ENCODE measurements at regions not wholly inside any gene's neighbourhood (a gene's known extent, or its start where the extent isn't known, plus 50 kb on each side); places are given as distances from the start of the nearest gene placed in this dataset.
"Not testable (repeated sequence)": the region's sequence is repeated elsewhere in the genome, so short reads cannot be mapped to it uniquely, and the experiment has no call there.

GRCh38 chr13:100951016-100951415 lies 276.4 kb upstream of the TMTC4 start:
- Histone ChIP-seq H3K27me3 (no peaks in the 10 kb centered on the region), H3K4me1 (no peaks in the 10 kb centered on the region), H3K4me3 (no peak overlapping the region), H3K27ac (no peak overlapping the region), H3K36me3 (replicated peaks in 1 of 2; ENCODE audit: insufficient read depth in 1 of 2, low read depth in 2 of 2) (no peaks in the 10 kb centered on the region), H3K9me3 (no peaks in the 10 kb centered on the region)
- intact Hi-C loops (cut with DNase I), result no loop called here
- WGBS, 2 donors, result 75 to 83% methylated on average over 4 of the region's 4 CpGs
- TF ChIP-seq CTCF (IDR thresholded peaks at IDR 0.05), result no peak
- no peak for TF ChIP-seq POLR2A (IDR thresholded peaks at IDR 0.05)
- DNase-seq (no peak), ATAC-seq (no peak)

GRCh38 chr13:100948937-100949336 lies 274.3 kb upstream of the TMTC4 start:
- 75 to 85% methylated on average over 3 of the region's 3 CpGs for WGBS, 2 donors
- H3K27ac ChIP-seq; H3K9me3 ChIP-seq; H3K27me3 ChIP-seq; ATAC-seq; DNase-seq; H3K36me3 ChIP-seq (replicated peaks in 1 of 2; ENCODE audit: insufficient read depth in 1 of 2, low read depth in 2 of 2); H3K4me3 ChIP-seq; H3K4me1 ChIP-seq; intact Hi-C loops (cut with DNase I): not testable (repeated sequence)

- DNase-seq, result no peak
- Histone ChIP-seq H3K27ac (no peak overlapping the region), H3K4me1 (no peaks in the 10 kb centered on the region), H3K4me3 (no peak overlapping the region), H3K9me3 (no peaks in the 10 kb centered on the region), H3K36me3 (replicated peaks in 1 of 2; ENCODE audit: insufficient read depth in 1 of 2, low read depth in 2 of 2) (no peaks in the 10 kb centered on the region), H3K27me3 (no peaks in the 10 kb centered on the region)
- WGBS, 2 donors, result 70 to 77% methylated on average over 4 of the region's 4 CpGs
- intact Hi-C loops (cut with DNase I), result no loop called here
- no peak for ATAC-seq
- TF ChIP-seq CTCF (IDR thresholded peaks at IDR 0.05), result no peak
- TF ChIP-seq POLR2A (IDR thresholded peaks at IDR 0.05), result no peak
Observed at GRCh38 chr13:100946588-100946987, 272.0 kb upstream of the TMTC4 start.

DNA sequence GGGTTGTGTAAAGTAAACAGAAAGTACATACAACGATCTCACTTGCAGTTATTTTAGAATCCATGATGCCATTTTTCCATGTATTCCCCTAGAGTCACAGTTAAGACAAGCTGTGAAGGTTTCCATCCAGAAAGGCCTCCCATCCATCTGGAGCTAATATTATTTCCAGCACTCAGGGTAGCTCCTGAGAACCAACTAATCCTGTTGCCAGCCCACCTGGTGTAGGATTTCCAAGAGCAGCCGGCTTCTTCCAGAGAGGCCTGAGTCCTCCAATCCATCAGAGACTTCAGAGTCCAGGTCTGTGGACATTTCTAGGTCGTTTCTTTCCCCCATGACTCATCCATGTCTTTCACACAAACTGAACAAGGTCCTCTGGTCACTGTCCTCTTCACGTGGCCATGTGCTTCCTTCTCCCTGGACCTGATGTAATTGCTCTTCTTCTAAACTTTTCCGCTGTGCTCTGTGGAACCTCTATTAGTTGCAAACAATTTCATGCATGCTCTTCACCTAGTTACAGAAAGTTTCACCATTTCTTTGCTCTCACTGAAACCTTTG lies 270.3 kb upstream of the TMTC4 start:
- Histone ChIP-seq H3K27me3 (no peaks in the 10 kb centered on the region), H3K4me1 (no peaks in the 10 kb centered on the region), H3K9me3 (no peaks in the 10 kb centered on the region), H3K4me3 (no peak overlapping the region), H3K36me3 (replicated peaks in 1 of 2; ENCODE audit: insufficient read depth in 1 of 2, low read depth in 2 of 2) (no peaks in the 10 kb centered on the region), H3K27ac (no peak overlapping the region)
- 69 to 79% methylated on average over 5 of the region's 5 CpGs for WGBS, 2 donors
- TF ChIP-seq CTCF (IDR thresholded peaks at IDR 0.05) (no peak), POLR2A (IDR thresholded peaks at IDR 0.05) (no peak)
- DNase-seq (no peak), ATAC-seq (no peak)
- intact Hi-C loops (cut with DNase I), result no loop called here

DNA sequence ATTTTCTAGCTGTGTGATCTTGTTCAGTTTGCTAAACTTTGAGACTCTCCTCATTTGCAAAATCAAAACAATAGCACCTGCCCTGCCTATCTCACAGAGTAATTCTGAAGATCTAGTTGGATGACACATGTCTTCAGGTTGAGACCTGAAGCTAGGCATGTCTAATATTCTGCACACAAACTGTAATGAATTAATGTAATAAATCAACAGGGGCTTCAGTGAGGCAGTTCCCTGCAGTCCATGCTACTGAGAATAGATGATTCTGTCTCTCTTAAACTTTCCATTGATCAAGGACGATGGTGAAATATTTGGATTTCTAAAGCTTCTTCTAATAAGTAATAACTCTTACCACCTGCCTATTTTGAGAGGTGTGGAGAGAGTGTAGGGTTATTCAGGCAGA lies 268.1 kb upstream of the TMTC4 start:
- Histone ChIP-seq H3K27ac (no peak overlapping the region), H3K36me3 (replicated peaks in 1 of 2; ENCODE audit: insufficient read depth in 1 of 2, low read depth in 2 of 2) (no peaks in the 10 kb centered on the region), H3K4me3 (no peak overlapping the region), H3K9me3 (no peaks in the 10 kb centered on the region), H3K4me1 (no peaks in the 10 kb centered on the region), H3K27me3 (no peaks in the 10 kb centered on the region)
- no peak for DNase-seq
- 47 to 52% methylated on average over 1 of the region's 1 CpG for WGBS, 2 donors
- intact Hi-C loops (cut with DNase I), result no loop called here
- ATAC-seq, result no peak
- no peak for TF ChIP-seq CTCF (IDR thresholded peaks at IDR 0.05)
- no peak for TF ChIP-seq POLR2A (IDR thresholded peaks at IDR 0.05)

Data from body of pancreas (tissue), 4 donors.